ENCODE measurements at regions not wholly inside any gene's neighbourhood (a gene's known extent, or its start where the extent isn't known, plus 50 kb on each side); places are given as distances from the start of the nearest gene placed in this dataset.

GRCh38 chr15:35755237-35755802, 209.4 kb upstream of the DPH6 start:
- Histone ChIP-seq H2AFZ (ENCODE audit: control insufficient read depth, low read depth, low read length) (no peak overlapping the region), H3K9me3 (replicated peaks; ENCODE audit: control insufficient read depth, insufficient read depth, low read length) (no peaks in the 10 kb centered on the region), H3K27me3 (replicated peaks in 1 of 2; ENCODE audit: control insufficient read depth in 2 of 2, insufficient read depth in 2 of 2, low read length in 1 of 2) (no peaks in the 10 kb centered on the region), H3K4me1 (ENCODE audit: control insufficient read depth, insufficient read depth, low read length) (no peaks in the 10 kb centered on the region), H3K4me2 (ENCODE audit: control insufficient read depth, insufficient read depth) (no peak overlapping the region), H4K20me1 (ENCODE audit: control insufficient read depth, insufficient read depth) (no peaks in the 10 kb centered on the region), H3K4me3 (no peak overlapping the region), H3K27ac (ENCODE audit: control insufficient read depth, insufficient read depth) (no peak overlapping the region), H3K36me3 (ENCODE audit: control insufficient read depth in 2 of 2, insufficient read depth in 2 of 2, low read length in 1 of 2) (no peaks in the 10 kb centered on the region), H3K9ac (ENCODE audit: control insufficient read depth, insufficient read depth, low read length) (no peak overlapping the region), H3K79me2 (ENCODE audit: control insufficient read depth, insufficient read depth, low read length) (no peaks in the 10 kb centered on the region)
- ChIA-PET RAD21 (ENCODE audit: unreplicated experiment) (no interaction called here), CTCF (interaction anchor here (0.6 to 1.2 kb wide), 6 partner anchors 8 to 467 kb away, joined by 3 to 6 read pairs (median 3); no protein-coding TSS in a partner anchor), SMC1A (ENCODE audit: uncharacterized antibody, unreplicated experiment) (interaction anchor here (0.7 kb wide), 1 partner anchor 1378 kb away, joined by 4 read pairs; no protein-coding TSS in a partner anchor), POLR2A (no interaction called here)
- BruUV-seq (replicated peaks), result no TSS peak
- in situ Hi-C loops (cut with MboI), result no loop called here
- FAIRE-seq (no peak), ATAC-seq (no peak), DNase-seq (ENCODE audit: low read depth, low spot score) (no peak)
- intact Hi-C loops (cut with micrococcal nuclease; ENCODE audit: unreplicated experiment), result loop anchor here (10.0 kb wide), 2 partner anchors 739 to 1379 kb away; no protein-coding TSS in a partner anchor
- TF ChIP-seq MAX (IDR thresholded peaks at IDR 0.05; ENCODE audit: low read depth, low read length), result no peak
- TF ChIP-seq RBBP5 (conservative IDR thresholded peaks at IDR 0.05), result no peak
- TF ChIP-seq ZZZ3 (IDR thresholded peaks at IDR 0.05; ENCODE audit: control insufficient read depth, insufficient read length, low read depth), result no peak
- TF ChIP-seq RUNX3 (IDR thresholded peaks at IDR 0.05; ENCODE audit: low read length), result no peak
- no peak for TF ChIP-seq KLF5 (IDR thresholded peaks at IDR 0.05; ENCODE audit: partially characterized antibody)
- no peak for TF ChIP-seq MEF2B (IDR thresholded peaks at IDR 0.05; ENCODE audit: partially characterized antibody, poor library complexity, severe bottlenecking)
- TF ChIP-seq ZBTB40 (IDR thresholded peaks at IDR 0.05; ENCODE audit: borderline replicate concordance), result no peak
- no peak for TF ChIP-seq MYB (IDR thresholded peaks at IDR 0.05; ENCODE audit: borderline replicate concordance, low read depth, low read length)
- TF ChIP-seq CEBPZ (IDR thresholded peaks at IDR 0.05; ENCODE audit: low read depth, low read length), result no peak
- WGBS (ENCODE audit: insufficient coverage, insufficient replicate concordance, low lambda C conversion rate, missing lambda C conversion rate), result 0% methylated on average over 2 of the region's 2 CpGs

All from GM12878 (cell line).